ENCODE measurements at regions not wholly inside any gene's neighbourhood (a gene's known extent, or its start where the extent isn't known, plus 50 kb on each side); places are given as distances from the start of the nearest gene placed in this dataset.

GRCh38 chr4:32133734-32134133, 1413.6 kb downstream of the PCDH7 start:
- no peak for TF ChIP-seq CTCF (IDR thresholded peaks at IDR 0.05)
- TF ChIP-seq EP300 (IDR thresholded peaks at IDR 0.05), result no peak
- no peak for TF ChIP-seq POLR2A (IDR thresholded peaks at IDR 0.05)

All from stomach (tissue), 4 donors.